ENCODE measurements at regions not wholly inside any gene's neighbourhood (a gene's known extent, or its start where the extent isn't known, plus 50 kb on each side); places are given as distances from the start of the nearest gene placed in this dataset.

- H3K4me3 ChIP-seq (ENCODE audit: low read depth, low read length), result no peak overlapping the region
Observed at GRCh38 chr20:11331096-11331495, 586.6 kb upstream of the BTBD3 start.

DNA sequence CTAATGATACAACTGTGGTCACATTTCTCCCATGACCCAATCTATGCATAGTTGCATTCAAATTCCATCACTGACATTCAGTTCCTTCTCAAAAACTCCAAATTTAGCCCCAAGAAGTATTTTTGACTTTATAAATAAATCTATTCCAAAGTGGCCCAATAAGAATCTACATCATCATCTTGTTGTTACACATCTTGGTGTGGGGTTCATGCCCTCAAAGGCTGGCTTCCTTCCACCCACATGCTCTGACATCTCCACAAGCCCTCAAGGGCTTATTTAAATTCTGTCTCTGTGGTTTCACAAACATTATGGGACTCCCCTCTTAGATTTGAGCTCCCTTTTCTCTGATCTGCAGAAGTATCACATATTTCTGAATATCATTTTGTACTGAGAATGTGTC, 585.3 kb upstream of the BTBD3 start:
- no peak overlapping the region for H3K4me3 ChIP-seq (ENCODE audit: low read depth, low read length)

GRCh38 chr20:11333634-11334033, 584.1 kb upstream of the BTBD3 start:
- no peak overlapping the region for H3K4me3 ChIP-seq (ENCODE audit: low read depth, low read length)

- no peak overlapping the region for H3K4me3 ChIP-seq (ENCODE audit: low read depth, low read length)
Observed at GRCh38 chr20:11337361-11338130, 580.1 kb upstream of the BTBD3 start.

GRCh38 chr20:11338496-11339306, 579.0 kb upstream of the BTBD3 start:
- H3K4me3 ChIP-seq (ENCODE audit: low read depth, low read length), result no peak overlapping the region

DNA sequence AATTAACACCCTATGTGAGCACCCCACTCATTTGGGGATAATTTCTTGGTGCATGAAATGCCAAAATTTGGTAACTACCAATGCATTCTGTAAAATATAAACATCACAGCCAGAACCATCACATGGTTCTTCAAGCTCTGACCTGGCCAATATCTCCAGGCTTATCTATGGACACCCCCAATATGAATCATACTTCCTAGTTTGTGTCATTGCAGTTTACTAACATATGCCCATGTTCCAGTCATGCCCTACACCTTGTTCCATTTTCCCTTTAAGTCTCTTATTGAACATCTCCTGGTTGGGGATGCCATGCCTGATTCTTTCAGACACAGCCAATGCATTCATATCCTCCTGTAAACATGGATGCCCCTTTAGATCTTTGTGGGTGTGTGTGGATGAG, 572.8 kb upstream of the BTBD3 start:
- H3K4me3 ChIP-seq (ENCODE audit: low read depth, low read length), result no peak overlapping the region

- H3K4me3 ChIP-seq (ENCODE audit: low read depth, low read length), result no peak overlapping the region
Observed at GRCh38 chr20:11347738-11348137, 570.0 kb upstream of the BTBD3 start.

DNA sequence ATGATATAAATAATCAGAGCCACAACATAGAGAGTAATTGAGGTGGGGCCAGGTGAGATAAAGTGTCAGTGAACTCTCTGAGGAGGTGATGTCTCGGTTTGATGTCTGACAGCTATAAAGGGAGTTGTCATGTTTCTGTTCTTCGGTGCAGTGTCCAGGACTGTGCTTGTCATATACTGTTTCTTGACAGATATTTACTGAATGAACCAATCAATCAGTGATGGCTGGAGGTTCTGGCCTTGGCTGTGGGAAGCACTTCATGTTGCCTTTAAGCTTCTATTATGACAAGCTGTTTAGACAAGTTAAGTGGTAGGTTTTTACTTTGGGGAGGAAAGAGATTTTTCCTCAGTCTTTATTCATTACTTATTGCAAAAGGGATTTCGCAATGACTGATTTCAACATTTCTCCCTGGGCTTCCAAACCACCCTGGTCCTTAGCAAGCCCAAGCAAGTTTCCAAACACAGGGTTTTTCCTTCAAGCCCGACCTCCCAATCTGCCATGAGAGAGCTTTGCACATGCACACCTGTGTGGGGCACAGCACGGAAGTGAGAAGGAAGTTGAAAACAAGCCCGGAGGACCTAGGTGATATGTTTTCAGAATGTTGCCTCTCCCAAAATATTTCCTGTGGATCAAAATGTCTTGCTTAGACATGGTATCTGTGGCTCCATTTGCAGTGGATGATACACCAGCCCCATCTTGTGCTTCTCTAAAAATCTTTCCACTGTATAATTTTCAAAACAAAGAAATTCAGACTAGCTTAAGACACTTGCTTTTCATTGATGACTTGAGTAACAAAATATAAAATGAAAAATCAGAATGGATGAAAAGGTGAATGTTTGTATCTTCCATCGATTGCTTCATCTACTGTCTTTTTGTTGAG, 567.3 kb upstream of the BTBD3 start:
- no peak overlapping the region for H3K4me3 ChIP-seq (ENCODE audit: low read depth, low read length)

- no peak overlapping the region for H3K4me3 ChIP-seq (ENCODE audit: low read depth, low read length)
Observed at GRCh38 chr20:11352041-11352440, 565.7 kb upstream of the BTBD3 start.

- no peak overlapping the region for H3K4me3 ChIP-seq (ENCODE audit: low read depth, low read length)
Observed at GRCh38 chr20:11354846-11355245, 562.8 kb upstream of the BTBD3 start.

- H3K4me3 ChIP-seq (ENCODE audit: low read depth, low read length), result no peak overlapping the region
Observed at GRCh38 chr20:11355345-11355744, 562.3 kb upstream of the BTBD3 start.

- no peak overlapping the region for H3K4me3 ChIP-seq (ENCODE audit: low read depth, low read length)
Observed at GRCh38 chr20:11356061-11356460, 561.6 kb upstream of the BTBD3 start.

GRCh38 chr20:11362450-11362849, 555.2 kb upstream of the BTBD3 start:
- no peak overlapping the region for H3K4me3 ChIP-seq (ENCODE audit: low read depth, low read length)

DNA sequence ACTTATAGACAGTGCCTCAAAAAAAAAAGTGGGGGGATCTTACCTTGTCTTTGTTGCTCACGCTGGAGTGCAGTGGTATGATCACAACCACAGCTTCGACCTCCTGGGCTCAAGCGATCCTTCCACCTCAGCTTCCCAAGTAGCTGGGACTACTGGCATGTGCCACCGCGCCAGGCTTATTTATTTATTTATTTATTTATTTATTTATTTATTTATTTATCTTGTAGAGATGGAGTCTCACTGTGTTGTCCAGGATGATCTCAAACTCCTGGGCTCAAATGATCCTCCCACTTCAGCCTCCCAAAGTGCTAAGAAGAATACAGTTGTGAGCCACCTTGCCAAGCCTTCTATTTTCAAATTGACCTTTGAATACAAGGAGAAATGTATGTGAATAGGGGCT, 553.0 kb upstream of the BTBD3 start:
- no peak overlapping the region for H3K4me3 ChIP-seq (ENCODE audit: low read depth, low read length)

DNA sequence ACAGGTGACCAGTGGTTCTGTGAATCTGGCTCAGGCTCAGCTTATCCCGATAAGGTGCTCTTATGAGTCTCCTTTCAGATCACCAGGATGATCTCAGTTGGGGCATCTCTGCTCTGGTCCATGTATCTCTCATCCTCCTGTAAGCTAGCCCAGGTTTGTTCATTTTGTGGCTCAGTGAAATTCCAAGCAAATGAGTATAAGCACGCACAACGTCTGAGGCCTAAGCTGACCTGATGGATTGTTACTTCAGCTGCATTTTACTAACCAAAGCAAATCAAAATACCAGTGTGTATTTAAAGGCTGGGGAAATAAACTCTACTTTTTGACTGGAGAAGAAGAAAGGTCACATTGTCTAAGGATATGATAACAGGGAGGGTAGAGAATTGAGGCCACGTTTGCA, 551.0 kb upstream of the BTBD3 start:
- no peak overlapping the region for H3K4me3 ChIP-seq (ENCODE audit: low read depth, low read length)

DNA sequence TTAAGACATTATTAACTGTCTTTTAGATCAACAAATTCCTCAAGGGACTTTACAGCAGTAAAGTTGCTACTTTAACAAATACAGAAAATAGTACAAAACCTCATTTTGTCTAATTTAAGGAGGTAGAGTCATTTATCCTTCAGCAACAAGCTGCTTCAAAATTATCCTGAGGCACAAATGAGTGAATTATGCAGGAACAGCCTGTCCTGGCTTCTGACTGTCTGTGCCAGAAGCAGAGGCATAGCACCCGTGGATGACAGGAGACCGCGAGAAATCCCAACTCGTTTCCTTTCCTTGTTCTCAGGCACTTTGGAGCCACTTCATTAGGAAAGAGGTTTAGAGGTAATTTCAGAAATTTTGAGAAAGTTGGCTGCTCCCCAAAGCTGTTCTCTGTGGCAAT, 549.2 kb upstream of the BTBD3 start:
- H3K4me3 ChIP-seq (ENCODE audit: low read depth, low read length), result no peak overlapping the region

- H3K4me3 ChIP-seq (ENCODE audit: low read depth, low read length), result no peak overlapping the region
Observed at GRCh38 chr20:11368965-11369711, 548.6 kb upstream of the BTBD3 start.

DNA sequence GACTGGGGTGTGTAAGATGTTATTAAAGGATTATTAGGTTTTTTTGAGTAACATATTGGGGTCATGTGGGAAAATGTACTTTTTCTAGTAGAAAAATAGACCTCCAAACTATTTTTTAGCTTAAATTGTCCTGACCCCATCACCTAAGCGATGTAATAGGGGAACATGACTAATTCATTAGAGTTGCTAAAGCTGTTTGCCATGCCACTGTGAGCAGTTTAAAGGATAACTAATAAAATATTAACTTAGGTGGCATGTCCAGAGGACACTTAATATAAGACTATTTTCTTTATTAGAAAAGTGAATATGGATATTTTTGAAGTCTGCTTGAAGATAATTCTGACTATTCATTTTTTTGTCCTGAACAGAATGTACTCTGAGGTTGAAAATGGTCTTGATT, 545.9 kb upstream of the BTBD3 start:
- no peak overlapping the region for H3K4me3 ChIP-seq (ENCODE audit: low read depth, low read length)

DNA sequence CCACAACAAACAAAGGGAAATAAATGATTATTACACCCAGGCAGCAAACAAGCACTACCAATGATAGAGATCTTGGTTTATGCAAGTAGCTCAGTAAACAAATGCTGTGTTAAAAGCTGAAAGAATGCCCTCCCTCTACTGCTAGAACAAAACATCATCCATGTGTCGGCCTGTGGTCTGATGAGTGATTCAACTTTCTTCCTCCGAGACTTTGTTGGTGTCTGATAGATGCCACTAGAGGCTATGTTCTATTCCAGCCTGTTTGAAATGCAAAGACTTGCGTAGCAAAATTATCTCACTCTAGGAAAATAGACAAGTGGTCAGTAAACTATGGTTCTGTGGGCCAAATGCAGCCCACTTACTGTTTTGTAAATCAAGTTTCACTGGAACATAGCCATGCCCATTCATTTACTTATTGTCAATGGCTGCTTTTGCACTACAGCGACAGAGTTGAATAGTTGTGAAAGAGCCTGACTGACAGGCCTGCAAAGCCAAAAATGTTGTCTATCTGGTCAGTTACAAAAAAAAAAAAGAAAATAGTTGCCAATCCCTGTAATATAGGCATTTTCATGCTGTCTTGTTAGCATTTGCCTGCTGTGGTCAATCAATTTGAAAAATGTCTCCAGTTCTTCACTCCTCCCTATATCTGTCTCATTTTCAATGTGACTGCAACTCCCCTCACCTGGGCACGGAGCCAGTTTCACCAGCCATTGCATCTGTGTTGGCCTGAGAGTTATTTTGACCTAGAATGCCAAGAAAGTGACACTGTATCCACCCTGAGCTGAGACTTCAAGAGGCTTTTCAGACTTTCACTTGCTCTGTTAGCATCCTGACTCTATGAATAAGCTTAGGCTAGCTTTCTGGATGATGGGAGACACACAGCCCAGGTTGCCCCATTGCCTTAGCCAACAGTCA, 544.6 kb upstream of the BTBD3 start:
- no peak overlapping the region for H3K4me3 ChIP-seq (ENCODE audit: low read depth, low read length)

DNA sequence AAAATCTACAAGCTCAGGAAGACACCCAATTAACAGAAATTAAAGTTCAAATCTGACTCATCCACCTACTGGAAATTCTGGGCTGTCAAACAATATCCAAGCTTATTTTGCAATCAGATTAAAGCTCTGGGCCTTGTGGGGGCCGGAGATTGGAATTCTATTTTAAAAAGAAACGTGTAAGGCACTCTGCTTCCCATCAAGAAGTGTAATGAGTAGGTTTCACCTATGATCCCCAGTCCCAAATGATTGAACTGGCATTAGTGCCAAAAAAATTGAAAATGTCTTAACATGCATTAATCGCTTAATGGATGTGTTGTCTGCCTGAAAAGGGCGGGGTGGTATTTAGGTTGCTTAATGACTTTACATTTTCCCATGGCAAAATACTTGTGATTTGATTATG, 542.4 kb upstream of the BTBD3 start:
- H3K4me3 ChIP-seq (ENCODE audit: low read depth, low read length), result no peak overlapping the region

Measured in iPS-11a (cell line).